Nucleus accumbens (tissue), 56 donors: ENCODE measurements at regions not wholly inside any gene's neighbourhood (a gene's known extent, or its start where the extent isn't known, plus 50 kb on each side); places are given as distances from the start of the nearest gene placed in this dataset.

Source experiments
- DNase-seq, 56 donors: peaks; one replicate each; lab custom pipeline; 2025; lab: John Stamatoyannopoulos, UW

DNA sequence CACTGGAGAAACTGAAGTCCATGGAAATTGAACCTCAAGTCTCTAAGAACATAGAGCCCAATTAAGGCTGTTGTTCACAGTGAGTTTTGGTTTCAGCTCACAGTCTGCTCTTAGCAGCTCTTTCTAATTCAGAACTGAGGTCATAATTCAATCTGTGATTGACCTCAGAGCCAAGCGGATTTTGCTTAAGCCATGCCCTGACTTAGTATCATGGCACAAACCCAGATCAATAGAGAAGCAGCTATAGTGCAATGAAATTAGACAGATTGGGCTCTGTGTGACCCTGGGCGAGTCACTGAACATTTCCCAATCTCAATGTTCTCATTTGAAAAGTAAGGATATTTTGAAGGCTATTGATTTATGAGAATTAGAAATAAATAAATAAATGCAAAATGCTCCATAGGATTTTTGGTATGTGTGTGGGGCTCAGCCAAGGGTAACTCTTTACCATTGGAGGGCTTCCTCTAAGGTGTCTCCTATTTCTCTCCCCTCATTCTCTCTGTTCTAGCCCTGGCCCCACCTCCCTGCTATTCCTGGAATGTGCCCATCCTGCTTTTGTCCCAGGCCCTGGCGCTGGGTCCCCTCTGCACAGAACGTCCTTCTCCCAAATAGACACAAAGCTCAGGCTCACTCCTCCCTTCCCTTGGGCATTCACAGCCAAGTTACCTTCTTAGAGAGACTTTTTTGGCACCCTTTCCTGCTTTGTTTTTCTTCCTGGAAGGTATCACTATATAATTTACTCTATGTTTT lies 239.6 kb downstream of the LPIN1 start:
- no peak for DNase-seq

DNA sequence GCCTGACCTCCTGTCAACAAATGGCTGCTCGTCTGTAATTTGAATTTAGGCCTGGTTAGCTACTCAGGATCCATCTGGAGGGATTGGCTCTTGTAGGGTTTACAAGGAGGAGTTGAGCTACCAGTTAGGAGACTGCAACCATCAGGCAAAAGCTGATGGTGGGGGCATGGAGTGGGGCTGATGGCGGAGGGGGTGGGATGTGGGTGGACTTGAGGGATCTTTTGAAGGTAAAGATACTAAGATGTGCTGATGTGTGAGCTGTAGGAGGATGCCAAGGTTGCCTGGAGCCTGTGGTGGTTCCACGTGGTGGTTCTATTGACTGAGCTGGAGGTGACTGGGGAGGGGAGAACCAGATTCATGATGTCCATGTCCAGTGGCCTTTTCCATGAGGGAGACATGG lies 240.7 kb downstream of the LPIN1 start:
- no peak for DNase-seq

DNA sequence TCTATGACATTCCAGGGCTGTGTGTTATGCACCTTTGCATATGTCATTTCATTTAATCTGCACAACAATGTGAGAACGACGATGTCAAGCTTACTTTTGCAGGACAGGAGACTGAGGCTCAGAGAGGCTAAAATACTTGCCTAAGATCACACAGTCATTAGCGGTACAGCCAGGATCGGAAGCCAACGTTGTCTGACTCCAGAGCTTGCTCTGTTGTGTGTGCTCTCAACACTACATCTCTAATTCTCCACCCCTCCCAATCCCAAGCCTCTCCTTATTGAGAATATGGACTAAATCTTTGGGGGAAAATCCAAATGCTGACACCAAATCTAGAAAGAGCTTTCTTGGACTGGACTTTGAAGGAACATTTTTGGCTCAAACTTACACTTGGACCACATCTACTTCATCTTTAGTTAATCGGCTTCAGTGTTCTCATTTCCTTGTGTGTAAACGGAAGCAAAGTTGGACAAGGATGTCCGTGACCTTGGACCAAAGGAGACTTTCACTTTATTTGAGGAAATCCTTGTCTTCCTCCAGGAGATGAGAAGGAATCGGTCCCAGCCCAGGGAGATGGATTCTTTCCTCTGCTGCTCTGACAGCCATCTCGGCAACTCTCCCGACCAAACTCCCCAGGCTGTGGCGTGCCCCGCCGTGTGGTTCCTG lies 242.4 kb downstream of the LPIN1 start:
- DNase-seq, result no peak

DNA sequence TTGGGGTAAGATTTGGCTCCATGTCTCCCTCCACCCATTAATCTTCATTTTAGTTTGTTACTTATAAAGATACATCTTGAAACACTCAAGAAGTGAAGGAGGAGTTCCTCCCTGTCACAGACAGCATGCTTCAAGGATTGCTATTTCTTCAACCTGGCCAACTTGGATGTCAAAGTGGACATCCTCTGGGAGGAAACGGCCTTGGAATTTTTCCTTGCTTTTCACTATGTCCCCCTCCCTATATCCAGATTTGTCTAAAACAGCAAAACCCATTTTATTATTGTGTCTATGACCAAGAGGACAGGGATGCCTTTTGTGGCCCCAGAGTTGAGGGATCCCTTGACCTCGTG lies 242.9 kb downstream of the LPIN1 start:
- no peak for DNase-seq

DNA sequence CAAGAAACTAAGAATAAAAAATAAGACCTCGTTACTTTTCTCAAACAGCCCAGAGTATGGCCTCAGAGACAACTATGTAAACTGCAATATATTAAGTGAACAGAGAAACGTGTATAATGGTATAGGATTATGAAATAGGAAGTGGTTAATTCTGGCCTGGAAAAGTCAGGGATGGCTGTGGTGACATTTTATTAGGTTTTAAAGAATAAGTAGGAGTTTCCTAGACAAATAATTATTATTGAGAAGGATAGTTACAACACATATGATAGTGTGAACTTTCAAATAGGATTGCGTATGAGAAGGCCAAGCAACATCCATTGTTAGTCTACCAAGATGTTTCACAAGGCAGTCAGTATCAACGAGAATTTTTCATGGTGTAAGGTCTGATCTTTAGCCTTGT lies 244.1 kb downstream of the LPIN1 start:
- no peak for DNase-seq

DNA sequence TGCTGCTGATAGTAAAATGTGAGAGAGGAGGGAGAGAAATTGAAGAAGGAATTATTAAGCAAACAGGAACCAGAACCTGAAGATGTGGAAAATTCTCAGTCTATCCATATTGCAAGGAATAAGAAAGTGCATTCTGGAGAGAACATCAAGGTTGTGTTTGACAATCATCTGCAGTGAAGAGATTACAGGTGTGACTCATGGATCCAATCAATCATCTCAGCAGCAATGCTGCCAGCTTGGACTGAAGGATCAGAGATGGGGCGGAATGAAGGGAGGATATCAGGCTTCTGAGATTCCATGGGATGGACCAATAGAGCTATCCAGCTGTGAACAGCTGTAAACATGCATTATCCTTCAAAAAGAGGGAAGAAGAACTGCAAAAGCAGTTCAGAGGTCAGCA lies 247.3 kb downstream of the LPIN1 start:
- DNase-seq, result no peak

DNA sequence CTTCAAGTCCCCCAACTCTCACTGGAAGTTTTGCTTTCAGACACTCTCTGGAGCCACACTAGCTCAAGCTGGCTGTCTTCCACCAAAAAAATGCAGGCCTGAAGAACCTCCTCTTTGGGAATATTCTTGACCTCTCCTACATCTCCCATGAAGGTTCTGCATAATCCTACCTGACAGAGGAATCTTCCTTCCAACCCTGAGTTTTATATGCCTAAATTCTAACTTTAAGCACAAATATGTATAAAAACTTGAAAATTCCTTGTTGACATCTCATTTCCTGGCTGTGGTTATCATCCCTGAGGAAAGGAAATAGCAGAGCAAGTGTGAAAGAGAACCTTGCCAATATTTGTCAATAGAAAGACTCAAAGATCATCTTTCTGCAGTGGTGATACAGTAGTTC lies 249.0 kb downstream of the LPIN1 start:
- no peak for DNase-seq

DNA sequence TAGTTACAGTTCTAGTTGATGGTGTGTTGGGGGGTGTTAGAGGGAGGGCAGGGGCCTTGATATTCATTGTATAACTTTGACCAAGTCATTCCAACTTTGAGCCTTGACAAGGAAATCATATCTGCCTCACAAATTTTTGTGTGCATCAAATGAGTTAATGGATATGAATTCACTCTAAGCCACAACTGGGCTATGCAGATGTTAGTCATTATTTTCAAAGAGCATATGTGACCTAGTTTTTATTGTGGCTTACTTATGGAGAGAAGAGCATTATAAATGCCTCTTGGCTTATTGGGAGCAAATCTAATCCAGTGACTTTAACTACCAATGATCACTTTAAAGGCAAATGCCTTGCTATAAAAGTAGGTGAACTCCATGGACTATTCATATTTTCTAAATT lies 250.2 kb downstream of the LPIN1 start:
- no peak for DNase-seq

DNA sequence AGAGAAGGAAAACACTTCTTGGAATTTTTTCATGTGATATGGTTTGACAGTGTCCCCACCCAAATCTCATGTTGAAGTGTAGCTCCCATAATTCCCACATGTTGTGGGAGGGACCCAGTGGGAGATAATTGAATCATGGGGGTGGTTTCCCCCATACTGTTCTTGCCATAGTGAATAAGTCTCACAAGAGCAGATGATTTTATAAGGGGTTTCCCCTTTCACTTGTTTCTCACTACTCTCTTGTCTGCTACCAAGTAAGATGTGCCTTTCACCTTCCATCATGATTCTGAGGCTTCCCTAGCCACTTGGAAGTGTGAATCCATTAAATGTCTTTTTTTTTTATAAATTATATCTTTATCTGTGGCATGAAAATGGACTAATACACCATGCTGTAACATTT lies 250.7 kb downstream of the LPIN1 start:
- DNase-seq, result no peak

DNA sequence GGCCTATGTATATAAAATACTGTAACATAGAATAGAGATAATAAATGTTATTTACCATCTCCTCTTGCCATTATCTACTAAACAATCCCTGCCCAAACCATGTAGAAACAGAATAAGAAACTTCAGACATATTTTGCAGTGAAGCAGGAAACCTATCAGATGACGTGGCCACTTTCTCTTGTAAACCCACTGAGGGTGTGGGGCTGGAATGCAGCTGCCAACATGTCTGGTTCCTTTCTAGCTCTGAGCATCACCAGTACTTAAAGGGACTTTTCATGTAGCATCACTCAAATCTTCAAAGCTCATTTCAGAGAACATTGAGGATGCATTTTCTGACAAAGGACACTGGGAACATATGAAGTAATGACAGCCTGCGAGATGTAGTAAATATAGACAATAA lies 251.8 kb downstream of the LPIN1 start:
- DNase-seq, result no peak

DNA sequence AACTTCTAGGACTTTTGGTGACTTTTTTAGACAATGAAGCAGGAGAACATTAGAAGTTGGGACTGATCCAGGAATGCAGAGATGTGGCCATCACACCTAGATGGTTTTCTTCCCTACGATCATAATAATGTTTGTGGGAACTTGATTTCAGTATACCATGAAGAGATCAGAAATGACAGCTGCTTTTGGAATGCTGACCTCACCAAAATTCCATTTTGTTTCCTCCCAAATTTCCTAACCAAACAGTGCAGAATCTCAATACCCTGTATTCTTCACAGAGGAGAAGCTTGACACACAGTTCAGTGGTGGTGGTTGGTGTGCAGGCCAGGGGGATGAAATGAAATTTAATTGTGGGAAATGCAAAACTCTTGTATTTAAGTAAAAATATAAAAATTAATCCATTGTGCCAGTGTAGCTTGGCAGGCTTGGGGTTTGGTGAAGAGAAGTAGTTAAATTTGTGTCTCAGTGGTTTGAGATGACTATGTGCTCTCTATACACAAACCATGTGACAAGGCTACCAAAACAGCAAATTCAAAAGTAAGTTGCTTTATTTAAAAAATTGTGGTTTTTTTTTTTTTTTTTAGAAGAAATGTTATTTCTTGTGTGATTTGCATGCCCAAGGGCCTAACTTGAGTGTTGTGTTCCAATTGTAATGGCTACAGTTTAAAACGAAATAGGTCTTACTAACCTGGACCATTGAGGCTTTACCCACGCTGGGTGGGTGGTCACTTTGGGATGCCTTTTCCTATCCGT lies 252.4 kb downstream of the LPIN1 start:
- no peak for DNase-seq

DNA sequence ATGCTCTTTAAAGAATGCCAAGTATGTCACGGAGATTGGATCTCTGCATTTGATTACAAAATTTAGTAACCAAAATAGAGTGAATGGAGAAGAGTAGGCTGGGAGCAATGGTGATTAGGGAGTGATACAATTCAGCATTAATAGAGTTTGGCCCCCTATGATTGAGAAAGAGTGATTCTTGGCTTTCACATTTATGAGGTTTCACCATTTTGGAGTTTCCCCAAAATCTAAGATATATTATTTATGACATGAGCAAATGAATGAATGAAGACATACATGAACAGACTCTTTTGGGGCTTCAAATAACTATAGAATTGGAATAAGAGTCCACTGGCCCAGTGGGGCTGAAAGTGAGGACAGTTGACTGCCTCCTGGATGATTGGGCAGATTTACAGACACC lies 255.2 kb downstream of the LPIN1 start:
- DNase-seq, result no peak

DNA sequence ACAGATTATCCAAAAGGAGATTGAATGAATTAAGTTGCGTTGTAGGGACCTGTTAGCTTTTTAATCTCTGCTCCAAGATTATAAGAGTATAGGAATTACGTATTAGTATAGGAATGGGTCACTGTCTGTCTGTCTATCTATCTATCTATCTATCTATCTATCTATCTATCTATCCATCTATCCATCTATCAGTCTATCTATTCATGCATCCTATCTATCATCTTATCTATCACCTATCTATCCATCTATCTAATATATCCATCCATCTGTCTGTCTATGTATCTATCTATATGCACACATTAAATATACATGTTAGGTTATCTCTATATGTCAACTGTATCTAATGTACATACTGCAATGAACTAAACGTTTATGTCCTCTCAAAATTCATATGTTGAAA lies 255.8 kb downstream of the LPIN1 start:
- DNase-seq, result no peak

DNA sequence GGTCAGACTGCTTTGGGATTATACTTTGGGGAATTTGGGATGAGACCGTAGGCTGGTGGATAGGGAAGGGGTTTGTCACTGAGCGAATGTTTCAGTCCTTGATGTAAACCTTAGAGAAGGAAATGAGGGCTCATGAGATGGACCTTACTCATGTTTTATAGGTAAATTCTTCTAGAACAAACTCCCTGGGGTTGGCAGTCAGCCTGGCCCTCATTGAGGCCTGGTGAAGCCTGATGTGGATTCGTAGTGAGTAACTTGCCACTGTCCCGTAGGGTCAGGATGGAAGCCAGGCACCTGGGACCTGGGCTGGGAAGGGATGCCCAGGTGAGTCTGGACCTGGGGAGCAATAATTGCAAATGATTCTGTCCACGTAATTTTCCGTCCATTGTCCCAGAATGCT lies 258.3 kb downstream of the LPIN1 start:
- no peak for DNase-seq

DNA sequence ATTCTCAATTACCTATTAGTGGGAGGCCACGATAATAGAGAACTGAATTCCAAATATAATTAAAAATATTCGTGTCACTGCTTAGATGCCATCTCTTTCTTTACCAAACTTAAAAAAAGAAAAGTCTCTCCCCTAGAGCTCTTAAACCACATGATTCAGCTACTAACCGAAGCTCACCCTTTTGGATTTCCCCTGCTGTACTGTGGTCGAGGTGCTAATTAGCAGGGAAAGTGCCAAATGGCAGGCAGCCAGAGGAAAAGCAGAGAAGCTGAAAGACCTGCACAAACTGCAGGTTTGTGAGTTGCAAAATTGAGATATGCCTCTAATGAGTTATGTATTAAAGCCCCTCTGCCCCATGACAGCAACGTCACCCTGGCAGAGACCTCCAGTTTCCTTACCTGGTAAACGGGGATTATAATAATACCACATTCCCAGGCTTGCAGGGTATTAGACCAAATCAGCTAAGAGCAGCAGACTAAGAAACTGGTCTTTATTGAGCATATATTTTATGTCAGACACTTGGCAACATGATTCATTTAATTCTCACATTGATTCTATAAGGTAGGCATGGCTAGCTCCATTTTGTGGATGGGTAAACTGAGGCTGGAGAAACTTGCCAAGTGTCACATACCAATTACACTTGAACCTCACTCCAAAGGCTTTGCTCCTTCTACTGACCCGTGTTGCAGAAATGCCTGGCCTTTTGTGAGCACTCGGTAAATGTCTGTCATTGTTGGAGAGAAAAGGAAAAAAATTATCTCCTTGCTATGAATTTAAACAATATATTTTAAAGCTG lies 259.7 kb downstream of the LPIN1 start:
- DNase-seq, result peak in 18 of 56 donors; percentile 1 to 70 (median 15)

DNA sequence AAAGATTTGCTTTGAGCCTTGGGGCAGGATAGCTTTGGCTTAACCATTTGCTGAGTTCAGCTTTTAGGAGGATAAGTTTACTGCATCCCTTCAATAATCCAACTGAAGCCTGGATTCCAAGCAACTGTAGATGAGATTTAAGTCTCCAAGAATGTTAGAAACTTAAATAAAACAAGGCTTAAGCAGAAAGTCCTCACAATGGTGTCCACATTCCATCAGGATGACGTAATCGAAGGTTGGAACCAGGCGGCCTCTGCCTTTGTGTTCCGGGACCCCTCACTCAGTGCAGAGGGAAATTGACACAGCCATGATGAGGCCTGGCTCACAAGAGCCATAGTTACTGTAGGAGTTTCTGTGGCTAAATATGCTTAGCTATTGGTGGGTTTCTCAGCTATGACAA lies 260.4 kb downstream of the LPIN1 start:
- DNase-seq, result no peak

DNA sequence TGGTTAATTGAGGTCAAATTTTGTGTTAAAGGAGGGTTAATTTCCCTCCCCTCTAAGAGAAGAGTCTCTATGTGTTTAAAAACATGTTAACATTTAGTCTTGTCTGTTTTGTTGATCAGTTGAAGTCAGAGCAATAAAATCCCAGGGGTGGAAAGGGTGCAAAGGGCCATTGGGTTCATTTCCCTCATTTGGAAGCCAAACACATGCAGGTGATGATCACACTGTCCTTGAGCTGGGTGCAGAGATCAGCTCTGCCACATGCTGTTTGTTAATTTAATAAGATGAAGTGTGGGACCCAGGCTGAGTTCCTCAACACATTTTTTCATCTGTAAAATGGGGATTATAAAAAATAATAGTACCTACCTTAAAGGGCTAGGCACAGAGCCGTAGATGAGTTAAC lies 260.9 kb downstream of the LPIN1 start:
- no peak for DNase-seq

DNA sequence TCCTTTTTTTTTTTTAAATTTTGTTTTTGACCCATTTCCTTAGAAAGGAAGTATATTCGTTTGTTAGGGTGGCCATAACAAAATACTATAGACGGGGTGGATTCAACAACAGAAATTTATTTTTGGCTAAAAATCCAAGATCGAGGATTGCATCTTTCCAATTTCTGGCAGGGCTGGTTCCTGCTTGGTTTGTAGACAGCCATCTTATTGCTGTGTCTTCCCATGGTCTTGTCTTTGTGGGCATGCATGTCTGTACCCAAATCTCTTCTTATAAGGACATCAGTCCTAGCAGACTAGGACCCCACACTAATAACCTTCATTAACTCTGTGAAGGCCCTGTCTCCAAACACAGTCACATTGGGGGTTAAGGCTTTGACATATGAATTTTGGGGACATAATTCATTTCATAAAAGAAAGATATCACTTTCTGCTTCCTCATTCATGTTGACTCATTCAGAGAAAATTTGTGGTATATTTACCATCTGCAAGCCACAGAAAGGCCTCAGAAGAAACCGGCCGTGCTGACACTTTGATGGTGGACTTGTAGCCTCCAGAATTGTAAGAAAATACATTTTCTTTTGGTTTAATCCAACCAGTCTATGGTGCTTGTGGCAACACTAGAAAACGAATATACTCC lies 262.1 kb downstream of the LPIN1 start:
- DNase-seq, result no peak

DNA sequence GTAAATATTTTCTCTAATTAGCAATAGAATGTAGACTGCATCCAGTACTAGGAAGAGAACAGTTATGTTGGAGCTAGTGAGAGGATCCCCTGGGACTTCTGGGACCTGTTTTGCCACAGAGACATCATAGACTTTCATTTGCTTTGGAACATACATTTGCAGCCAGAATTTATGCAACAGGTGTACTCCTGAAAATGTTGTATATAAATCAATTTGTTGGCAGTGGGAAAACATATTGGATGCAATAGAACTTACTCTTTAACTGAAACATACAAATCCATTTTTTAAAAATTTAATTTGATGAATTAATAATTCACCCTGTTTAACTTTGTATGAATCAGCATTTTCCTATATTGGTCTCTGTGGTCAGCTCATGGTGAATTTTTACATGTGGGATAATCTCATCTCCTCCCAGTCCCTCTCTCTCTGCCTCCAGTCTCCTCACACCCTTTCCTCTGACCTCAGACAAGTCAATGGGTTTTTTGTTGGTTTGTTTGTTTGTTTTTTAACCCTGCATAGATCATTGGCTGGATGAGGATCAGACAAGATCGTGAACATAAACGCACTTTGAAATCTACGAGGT lies 263.0 kb downstream of the LPIN1 start:
- DNase-seq, result no peak

DNA sequence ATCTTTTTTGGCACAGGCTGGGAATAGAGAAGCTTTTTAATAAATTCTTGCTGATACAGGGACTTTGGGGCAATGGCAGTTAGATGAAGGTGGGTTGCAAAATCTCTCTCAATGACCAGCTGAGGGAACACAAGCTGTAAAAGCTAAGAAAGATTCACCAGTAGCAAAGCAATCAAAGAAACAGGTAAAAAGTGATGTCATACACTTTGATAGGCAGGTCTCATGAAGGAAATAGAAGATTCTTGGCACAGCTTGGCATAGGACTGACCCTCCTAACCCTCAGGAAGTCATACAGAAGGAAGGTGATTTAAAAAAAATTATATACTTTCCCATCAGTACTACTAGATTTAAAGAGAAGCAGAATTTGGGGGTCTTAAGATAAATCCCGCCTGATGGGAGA lies 263.6 kb downstream of the LPIN1 start:
- no peak for DNase-seq
